C1 segment of cervical spinal cord (tissue), 14 donors: ENCODE measurements at regions not wholly inside any gene's neighbourhood (a gene's known extent, or its start where the extent isn't known, plus 50 kb on each side); places are given as distances from the start of the nearest gene placed in this dataset.
"Not testable (repeated sequence)": the region's sequence is repeated elsewhere in the genome, so short reads cannot be mapped to it uniquely, and the experiment has no call there.

ENCODE experiments used
- DNase-seq, 14 donors: peaks; one replicate each; lab custom pipeline; 2025; lab: John Stamatoyannopoulos, UW

DNA sequence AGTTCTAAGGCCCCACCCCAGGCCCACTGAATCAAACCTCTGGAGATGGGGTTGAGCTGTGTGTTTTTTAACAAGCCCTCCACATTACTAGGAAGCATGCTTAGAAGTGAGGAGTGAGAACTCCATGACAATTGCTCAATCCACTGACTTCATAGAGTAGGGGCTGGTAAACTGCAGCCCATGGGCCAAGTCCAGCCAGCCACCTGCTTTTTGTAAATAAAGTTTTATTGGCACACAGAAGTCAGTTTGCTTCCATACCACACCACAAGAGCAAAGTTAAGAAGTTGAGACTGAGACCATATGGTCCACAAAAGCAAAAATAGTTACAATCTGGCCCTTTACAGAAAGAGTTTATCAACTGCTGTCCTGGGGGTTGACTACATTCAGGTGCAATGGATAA lies 309.2 kb downstream of the SETD4 start:
- no peak for DNase-seq

GRCh38 chr21:35749904-35750303 lies 310.4 kb downstream of the SETD4 start:
- no peak for DNase-seq

DNA sequence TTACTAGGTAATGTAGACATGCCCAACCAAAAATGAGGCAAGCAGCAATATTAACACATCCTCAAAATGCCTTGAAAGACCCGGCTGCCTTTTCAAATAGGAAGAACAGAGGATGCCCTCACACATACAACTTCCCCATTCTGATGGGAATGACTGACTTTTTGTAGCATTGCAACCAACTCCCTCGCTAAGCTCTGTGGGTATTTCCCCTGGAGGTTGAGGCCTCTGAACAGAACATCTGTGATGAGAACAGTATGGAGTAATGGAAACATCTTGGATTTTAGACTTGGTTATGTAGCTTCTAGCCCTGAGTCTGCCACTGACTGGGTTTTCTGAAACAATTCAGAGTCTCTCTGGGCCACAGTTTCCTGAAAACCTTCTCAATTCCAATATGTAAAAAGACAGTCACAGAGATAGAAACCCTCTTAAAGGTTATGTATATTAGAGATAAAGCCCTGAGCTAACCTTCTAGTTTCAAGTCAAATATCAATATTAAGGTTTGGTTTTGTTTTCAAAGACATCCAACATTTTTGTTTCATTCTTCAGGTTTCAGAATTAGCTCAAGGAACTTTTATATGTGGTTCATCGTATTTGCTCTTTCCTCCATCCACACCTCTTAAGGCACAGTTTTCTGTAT lies 311.5 kb downstream of the SETD4 start:
- peak in 2 of 14 donors; percentile 5 to 9 for DNase-seq

DNA sequence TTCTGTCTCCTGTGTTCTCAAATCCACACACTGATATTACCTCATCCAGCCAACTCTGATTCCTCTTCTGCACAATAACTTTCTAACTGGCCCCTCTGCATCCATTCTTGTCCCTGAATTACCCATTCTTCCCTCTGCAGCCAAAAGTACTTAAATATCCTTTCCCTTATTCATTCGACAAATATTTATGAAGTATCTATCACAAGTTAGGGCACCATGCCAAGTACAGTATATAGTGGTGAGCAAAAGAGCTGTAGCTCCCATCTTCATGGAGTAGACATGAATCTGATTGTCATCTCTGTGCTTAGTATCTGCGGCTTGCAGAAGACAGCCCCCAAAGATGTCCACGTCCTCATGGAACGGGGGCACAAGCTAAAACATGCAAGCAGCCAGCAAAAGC lies 316.8 kb downstream of the SETD4 start:
- DNase-seq, result no peak

DNA sequence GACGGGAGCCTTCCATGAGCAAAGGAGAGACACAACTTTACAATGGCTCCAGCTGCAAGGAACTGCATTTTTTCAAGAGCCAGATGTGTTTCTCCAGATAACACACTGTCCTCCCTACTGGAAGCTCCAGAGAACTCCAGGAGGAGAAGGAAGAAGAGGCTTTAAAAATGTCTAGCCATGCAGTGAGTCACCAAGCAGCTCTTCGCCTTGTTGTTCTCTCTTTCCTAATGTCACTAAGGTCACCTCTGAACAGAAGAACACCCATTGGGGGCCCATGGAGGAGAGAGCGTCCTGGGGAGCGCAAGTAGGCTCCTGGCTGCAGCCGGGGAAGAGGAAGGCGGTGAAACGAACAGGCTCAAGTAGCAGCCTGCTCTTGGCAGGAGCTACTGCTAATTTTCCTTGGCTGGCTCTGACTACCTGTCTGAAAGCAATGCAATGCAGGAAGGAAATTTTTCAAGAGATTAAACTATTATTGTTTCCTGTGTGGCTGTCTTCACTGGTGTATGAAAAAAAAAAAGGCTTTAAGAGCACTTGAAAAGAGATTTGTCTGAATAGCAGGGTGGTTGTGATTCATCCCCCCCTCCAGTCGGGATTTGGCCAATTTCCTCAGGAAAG lies 321.9 kb downstream of the SETD4 start:
- DNase-seq, result no peak

GRCh38 chr21:35737899-35738346 lies 322.4 kb downstream of the SETD4 start:
- peak in 6 of 14 donors; percentile 6 to 28 (median 16) for DNase-seq

DNA sequence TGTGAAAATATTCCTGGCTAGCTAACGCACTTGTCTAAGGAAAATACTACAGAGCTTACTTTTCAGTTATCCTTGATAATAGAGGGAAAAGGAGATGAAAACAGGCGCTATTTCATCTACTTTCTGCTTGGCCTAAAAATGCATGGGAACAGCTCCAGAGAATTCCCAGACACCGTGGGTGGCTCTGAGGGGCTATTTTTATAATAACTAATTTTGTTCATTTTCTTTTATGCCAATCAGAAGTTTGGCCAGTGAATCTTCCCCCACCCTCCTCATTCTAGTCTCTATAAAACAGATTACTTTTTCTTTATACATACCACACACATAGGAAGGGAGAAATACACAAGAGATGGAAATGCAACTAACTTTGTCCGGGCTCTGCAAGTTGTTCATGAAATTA lies 322.9 kb downstream of the SETD4 start:
- no peak for DNase-seq

GRCh38 chr21:35732788-35733187 lies 327.5 kb downstream of the SETD4 start:
- no peak for DNase-seq

DNA sequence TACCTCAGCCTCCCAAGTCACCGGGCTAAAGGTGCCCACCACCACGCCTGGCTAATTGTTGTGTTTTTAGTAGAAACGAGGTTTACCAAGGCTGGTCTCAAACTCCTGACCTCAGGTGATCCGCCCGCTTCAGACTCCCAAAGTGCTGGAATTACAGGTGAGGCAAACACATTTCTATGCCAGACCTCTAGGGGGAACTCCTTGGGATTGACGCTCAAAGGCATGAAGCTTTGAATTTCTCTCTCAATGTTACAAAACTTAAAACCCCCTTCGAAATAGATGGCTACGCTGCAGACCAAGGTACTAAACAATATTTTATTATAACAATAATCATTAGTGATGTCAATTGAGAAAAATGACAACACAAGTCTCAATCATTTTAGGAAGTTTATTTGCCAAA lies 330.0 kb downstream of the SETD4 start:
- DNase-seq, result no peak

DNA sequence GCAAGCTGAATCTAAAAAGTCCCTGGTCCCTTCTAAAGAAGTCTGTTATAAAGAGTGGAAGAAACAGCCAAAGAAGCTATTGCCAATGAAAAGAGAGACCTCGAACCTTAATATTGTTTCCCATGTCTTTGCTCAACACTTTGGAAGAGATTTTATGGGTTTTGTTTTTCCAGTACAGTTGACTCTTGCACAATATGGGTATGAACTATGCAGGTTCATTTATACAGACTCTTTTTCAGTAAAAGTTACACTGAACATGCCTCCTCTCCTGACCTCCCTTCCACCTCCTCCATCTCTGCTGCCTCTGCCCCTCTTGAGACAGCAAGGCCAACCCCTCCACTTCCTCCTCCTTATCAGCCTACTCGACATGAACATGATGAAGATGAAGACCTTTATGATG lies 332.5 kb downstream of the SETD4 start:
- no peak for DNase-seq

DNA sequence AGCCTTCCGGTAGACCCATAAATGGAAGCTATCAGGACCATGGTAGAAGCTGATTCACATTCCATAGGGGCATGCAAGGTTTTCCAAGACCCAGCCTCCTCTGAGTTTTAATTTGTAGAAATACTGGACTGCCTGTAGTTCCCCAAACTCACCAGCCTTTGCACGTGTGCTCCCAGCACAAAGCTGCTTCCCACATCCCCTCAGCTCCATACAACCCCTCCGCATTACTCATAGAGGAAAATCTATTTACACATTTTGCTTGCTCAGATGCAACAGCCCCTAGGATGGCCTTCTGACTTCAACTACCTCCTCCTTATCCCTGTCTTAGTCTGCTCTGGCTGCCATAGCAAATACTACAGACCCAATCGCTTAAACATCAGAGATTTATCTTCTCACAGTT lies 336.2 kb downstream of the SETD4 start:
- no peak for DNase-seq

DNA sequence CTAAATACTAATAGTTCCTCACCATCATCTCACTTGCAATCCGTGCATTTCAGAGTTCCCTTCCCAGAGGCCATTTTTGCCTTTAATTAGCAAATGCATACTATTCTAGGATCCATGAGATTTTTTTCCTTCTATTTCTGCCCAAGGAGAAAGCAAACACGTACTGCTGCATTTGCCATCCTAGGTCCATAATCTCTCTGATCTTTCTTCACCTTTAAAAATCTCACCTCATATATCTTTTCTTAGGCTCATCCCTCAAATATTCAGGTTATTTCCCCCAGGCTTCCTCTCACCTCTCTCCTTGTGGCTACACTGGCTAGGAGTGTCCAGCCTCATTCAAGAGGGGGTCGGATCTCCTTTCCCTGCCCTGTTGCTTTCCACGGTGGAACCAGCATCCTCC lies 338.6 kb downstream of the SETD4 start:
- no peak for DNase-seq

- peak in 4 of 14 donors; percentile 3 to 22 (median 16) for DNase-seq
Measured at GRCh38 chr21:35720208-35720731, 340.1 kb downstream of the SETD4 start.

- no peak for DNase-seq
Measured at GRCh38 chr21:35719080-35719479, 341.2 kb downstream of the SETD4 start.

GRCh38 chr21:35716876-35717565 lies 343.3 kb downstream of the SETD4 start:
- DNase-seq, result no peak

DNA sequence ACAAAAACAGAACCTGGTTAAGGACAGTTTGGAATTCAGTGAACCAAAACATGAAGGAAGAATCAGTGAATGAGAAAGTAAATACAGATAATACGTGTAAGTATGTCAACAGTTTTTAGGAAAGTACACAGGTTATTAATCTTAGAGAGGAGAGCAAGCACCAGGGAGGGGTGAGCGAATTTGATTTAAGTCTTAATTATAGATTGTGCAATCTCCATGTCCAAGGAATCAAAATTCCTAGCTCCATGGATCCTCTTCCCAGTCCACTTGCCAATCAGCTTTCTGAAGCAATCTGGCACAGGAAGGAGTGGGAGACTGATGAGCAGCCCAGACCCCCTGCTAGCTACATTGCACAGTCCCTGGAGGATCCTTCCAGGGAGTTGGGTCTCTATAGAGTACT lies 346.4 kb downstream of the SETD4 start:
- no peak for DNase-seq

GRCh38 chr21:35711661-35712060 lies 348.7 kb downstream of the SETD4 start:
- DNase-seq, result no peak

GRCh38 chr21:35711213-35711612 lies 349.1 kb downstream of the SETD4 start:
- no peak for DNase-seq

GRCh38 chr21:35709990-35710389 lies 350.3 kb downstream of the SETD4 start:
- DNase-seq, result not testable (repeated sequence)

DNA sequence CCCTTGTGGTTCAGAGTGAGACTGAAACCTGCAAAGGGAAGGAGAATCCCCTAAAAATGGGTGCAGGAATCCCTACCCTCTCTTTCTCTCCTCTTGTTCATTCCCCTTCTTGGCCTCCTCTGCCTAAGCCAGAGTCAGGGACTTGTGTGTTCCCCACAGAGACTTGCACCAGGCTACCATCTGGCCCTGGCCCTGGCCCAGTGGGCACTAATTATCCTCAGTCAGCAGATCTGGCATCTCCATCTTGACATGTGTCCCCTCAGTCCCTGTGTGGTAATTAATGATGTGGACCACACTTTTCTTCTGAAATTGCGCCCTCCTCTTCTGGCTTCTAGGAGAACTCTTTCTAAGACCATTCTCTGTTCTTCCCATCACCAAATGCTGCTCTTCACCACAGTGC lies 354.4 kb downstream of the SETD4 start:
- DNase-seq, result no peak

- DNase-seq, result no peak
Measured at GRCh38 chr21:35705237-35705887, 355.0 kb downstream of the SETD4 start.

DNA sequence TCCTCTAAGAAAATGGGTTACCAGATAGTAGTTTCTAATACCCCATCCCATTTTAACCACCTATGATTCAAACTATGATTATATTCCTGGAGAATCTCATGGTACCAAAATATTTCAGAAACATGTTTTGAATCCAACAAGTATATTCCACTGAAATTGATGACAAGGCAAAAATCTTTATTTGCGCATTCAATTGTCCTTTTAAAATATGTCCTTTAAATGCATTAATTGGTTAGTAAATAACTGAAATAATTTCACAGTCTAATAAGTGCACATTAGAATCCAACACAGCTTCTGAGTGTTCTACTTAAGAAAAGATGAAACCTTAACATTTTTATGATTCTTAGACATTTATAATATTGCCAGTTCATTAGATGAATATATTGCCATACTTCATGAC lies 356.6 kb downstream of the SETD4 start:
- DNase-seq, result no peak
